HEK293T (cell line): ENCODE measurements at regions not wholly inside any gene's neighbourhood (a gene's known extent, or its start where the extent isn't known, plus 50 kb on each side); places are given as distances from the start of the nearest gene placed in this dataset.
"Not testable (repeated sequence)": the region's sequence is repeated elsewhere in the genome, so short reads cannot be mapped to it uniquely, and the experiment has no call there.

Experiments
- ARNT ChIP-seq: fragments of 450-650 bp; IDR thresholded peaks from 2 replicates; pipeline ENCODE4 v1.6.1; 2017; ENCODE audit warnings: mild to moderate bottlenecking
- BHLHE40 ChIP-seq: fragments of 450-650 bp; IDR thresholded peaks from 2 replicates; pipeline ENCODE4 v1.6.1; 2016; ENCODE audit warnings: mild to moderate bottlenecking, moderate library complexity, borderline replicate concordance
- CTBP1 ChIP-seq: fragments of 450-650 bp; IDR thresholded peaks from 2 replicates; pipeline ENCODE4 v1.6.1; 2016; ENCODE audit warnings: borderline replicate concordance
- FOXA1 ChIP-seq: fragments of 450-650 bp; IDR thresholded peaks from 2 replicates; pipeline ENCODE4 v1.6.1; 2016; ENCODE audit warnings: mild to moderate bottlenecking
- FOXM1 ChIP-seq: fragments of 450-650 bp; IDR thresholded peaks from 2 replicates; pipeline ENCODE4 v1.6.1; 2017; ENCODE audit warnings: mild to moderate bottlenecking, borderline replicate concordance
- HDGF ChIP-seq: fragments of 450-650 bp; IDR thresholded peaks from 2 replicates; pipeline ENCODE4 v1.6.1; 2017; ENCODE audit warnings: antibody characterized with exemption, borderline replicate concordance
- L3MBTL2 ChIP-seq: fragments of 450-650 bp; conservative IDR thresholded peaks from 2 replicates; pipeline ENCODE4 v1.6.1; 2016; ENCODE audit warnings: mild to moderate bottlenecking
- NFRKB ChIP-seq: fragments of 450-650 bp; IDR thresholded peaks from 2 replicates; pipeline ENCODE4 v1.6.1; 2016; ENCODE audit warnings: mild to moderate bottlenecking, moderate library complexity
- PKNOX1 ChIP-seq: fragments of 450-650 bp; IDR thresholded peaks from 2 replicates; pipeline ENCODE4 v1.6.1; 2016
- SP1 ChIP-seq: fragments of 450-650 bp; IDR thresholded peaks from 2 replicates; pipeline ENCODE4 v1.6.1; 2017
- SUZ12 ChIP-seq: fragments of 450-650 bp; IDR thresholded peaks from 2 replicates; pipeline ENCODE4 v1.6.1; 2016; ENCODE audit warnings: mild to moderate bottlenecking
- TARDBP ChIP-seq: fragments of 450-650 bp; IDR thresholded peaks from 2 replicates; pipeline ENCODE4 v1.6.1; 2016
- ZNF384 ChIP-seq: fragments of 450-650 bp; IDR thresholded peaks from 2 replicates; pipeline ENCODE4 v1.6.1; 2016

DNA sequence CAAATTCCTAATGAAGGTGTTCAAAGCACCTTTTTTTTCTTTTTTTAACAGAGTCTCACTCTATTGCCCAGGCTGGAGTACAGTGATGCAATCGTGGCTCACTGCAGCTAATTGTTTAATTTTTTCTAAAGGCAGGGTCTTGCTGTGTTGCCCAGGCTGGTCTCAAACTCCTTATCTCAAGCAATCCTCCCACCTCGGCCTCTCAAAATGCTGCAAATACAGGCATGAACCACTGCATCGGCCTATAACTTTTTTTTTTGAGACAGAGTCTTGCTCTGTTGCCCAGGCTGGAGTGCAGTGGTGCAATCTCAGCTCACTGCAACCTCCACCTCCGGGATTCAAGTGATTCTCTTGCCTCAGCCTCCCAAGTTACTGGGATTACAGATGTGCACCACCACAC lies 113.9 kb upstream of the CXADR start:
- TF ChIP-seq TARDBP, L3MBTL2, BHLHE40, SP1, ARNT, FOXM1, PKNOX1, FOXA1, ZNF384, NFRKB, SUZ12, CTBP1, HDGF: not testable (repeated sequence)
